NOMO-1 treated with dmso at 0.1 percent for 144 hours (cell line): ENCODE measurements at regions not wholly inside any gene's neighbourhood (a gene's known extent, or its start where the extent isn't known, plus 50 kb on each side); places are given as distances from the start of the nearest gene placed in this dataset.

Experiments
- DNase-seq: peaks from one replicate; lab custom pipeline; 2025; ENCODE audit not compliant: unreplicated experiment; lab: John Stamatoyannopoulos, UW

- DNase-seq = no peak
Observed at GRCh38 chr13:68190818-68191217, 960.7 kb upstream of the PCDH9 start.

DNA sequence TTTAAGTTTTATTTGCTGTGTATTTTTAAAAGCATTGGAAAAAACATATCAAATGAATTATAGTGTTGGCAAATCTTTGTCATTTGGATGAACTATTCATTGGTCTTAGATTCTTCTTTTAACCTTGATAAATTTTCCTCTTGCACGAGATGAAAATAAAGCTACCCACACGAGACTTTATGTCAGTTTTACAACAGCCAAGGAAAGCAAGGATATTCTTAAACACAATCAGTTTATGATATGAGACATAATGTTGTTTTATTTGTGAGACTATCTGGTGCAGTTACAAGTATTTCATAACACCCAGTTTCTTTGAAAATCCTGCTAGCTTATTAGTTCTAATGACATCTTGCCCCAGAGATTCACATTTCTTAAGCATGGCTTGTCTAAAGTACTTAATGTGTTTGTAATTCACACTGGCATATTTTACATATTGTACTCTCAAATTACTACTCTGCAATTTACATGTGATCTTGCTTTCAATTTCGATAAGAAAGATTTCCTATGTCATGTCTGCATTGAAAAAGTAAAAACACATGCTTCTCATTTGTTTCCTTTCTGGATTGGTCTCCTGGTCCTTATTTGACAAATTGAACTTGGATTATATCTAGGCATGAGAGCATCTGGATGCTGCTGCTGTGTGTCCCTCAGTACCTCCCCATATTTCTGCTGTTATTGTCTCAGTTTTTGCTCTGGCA is 955.5 kb upstream of the PCDH9 start:
- no peak for DNase-seq

DNA sequence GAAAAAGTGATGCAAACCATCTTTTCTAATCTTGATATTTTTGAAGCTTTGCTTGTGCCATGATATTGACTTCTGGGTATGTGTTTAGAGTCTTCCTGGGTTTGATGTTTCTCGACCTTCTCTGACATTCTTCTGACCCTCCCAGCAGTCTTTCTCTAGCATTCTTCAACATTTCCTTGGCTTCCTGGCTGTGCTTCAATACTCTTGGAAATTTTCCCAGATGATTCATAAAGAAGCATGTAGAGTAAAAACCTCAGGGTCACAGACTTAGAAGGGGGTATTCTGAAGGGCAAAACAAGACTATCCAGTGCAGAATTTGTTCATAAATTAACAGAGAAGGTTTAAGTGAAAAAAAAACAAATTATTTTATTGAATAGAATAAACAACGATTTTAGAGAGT is 946.3 kb upstream of the PCDH9 start:
- no peak for DNase-seq

GRCh38 chr13:68174893-68175292 is 944.8 kb upstream of the PCDH9 start:
- DNase-seq = no peak

GRCh38 chr13:68173111-68173510 is 943.0 kb upstream of the PCDH9 start:
- no peak for DNase-seq

DNA sequence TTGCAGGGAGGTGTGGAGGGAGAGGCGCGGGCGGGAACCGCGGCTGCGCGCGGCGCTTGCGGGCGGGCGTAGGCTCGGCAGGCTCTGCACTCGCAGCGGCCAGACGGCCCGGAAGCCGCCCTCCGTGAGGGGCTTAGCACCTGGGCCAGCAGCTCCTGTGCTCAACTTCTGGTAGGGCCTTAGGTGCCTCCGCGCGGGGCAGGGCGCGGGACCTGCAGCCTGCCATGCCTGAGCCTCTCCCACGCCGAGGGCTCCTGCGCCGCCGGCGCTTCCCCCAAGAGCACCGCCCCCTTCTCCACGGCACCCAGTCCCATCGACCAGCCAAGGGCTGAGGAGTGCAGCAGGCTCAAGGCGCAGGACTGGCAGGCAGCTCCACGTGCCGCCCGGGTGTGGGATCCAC is 940.8 kb upstream of the PCDH9 start:
- DNase-seq = no peak

DNA sequence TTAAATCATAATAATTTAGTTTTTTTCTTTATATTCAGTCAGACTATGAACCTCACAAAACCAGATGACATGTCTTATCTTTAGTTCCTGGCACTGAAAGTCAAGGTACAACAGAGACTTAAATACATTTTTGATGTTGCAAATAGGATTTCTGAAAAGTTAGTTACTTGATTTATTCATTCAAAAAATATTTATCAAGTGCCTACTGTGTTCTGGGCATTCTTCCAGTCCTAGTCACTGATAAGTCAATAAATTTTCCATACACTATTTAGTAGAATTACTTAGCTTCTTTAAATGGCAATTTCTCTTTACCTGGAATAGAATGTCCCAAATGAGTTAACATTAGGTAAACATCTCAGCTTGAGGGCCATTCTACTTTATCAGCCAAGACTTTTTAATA is 938.3 kb upstream of the PCDH9 start:
- DNase-seq = no peak

GRCh38 chr13:68160466-68160865 is 930.3 kb upstream of the PCDH9 start:
- DNase-seq = no peak

- DNase-seq = no peak
Observed at GRCh38 chr13:68152414-68152813, 922.3 kb upstream of the PCDH9 start.

DNA sequence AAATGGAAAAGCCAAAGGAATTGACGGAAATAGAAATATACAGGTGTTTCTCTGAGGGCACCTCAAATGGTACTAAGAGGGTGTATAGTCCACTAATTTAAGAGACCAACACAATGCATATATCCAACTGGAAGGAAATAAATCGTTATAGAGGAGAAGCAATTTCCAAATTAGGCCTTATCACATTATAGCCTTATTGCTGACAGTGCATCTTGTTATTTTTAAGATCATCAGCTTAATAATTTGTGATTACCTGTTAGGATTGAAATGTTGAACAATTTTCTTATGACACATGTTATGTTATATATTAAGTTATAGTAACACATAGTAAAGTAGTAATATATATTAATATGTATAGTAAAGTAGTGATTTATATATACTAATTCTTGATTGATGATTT is 915.7 kb upstream of the PCDH9 start:
- DNase-seq = no peak

DNA sequence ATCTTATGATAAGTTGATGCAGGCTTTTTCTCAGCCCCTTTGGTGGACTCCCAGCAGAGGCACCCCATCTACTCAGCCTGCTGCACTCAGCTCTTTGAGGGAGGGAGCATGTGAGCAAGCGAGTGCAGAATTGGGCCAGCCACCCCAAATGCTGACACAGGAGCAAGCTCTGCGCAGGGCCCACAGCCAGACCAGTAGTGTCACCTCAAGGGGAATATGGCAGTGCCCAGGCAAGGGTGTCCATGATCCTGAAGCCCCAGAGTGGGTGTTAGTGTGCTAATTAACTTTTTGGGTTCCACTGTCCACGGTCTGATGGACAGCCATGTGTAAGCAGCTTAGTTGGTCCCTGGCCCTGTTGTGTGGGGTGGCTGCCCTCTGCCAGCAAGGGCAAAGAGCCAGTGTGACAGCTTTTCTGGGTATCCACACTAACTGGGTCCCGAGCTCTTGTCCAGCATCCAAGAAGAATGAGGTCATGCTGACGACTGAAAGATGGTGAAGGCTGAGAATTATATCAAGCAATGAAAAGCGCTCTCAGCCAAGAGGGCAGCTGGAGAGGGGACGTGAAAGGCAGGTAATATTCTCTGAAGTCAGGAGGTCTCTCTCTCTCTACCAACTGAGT is 898.3 kb upstream of the PCDH9 start:
- DNase-seq = no peak

GRCh38 chr13:68125087-68125480 is 894.9 kb upstream of the PCDH9 start:
- DNase-seq = no peak

GRCh38 chr13:68124437-68125086 is 894.4 kb upstream of the PCDH9 start:
- no peak for DNase-seq

DNA sequence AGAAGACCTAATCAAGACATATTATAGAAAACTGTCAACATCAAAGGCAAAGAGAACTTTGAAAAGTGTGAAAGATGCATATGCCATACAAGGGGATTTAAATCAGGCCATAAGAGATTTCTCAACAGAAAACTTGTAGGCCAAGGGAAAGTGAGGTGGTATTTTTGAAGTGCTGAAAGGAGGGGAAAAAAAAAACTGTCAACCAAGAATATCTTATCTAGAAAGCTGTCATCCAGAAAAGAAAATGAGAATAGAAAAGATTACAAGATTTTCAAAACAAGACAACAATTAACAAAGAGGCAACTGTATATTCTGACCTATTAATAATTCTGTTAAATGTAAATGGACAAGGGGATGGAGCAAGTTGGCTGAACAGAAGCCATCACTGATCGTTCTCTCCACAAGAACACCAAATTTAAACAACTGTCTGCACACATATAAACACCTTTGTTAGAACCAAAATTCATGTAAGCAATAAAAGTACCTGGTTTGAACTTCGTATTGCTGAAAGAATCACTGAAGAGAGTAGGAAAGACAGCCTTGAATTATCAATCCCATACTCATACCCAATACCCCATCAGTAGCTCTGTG is 880.1 kb upstream of the PCDH9 start:
- DNase-seq = no peak

- DNase-seq = no peak
Observed at GRCh38 chr13:68107667-68108066, 877.5 kb upstream of the PCDH9 start.

- DNase-seq = no peak
Observed at GRCh38 chr13:68099631-68100030, 869.5 kb upstream of the PCDH9 start.

DNA sequence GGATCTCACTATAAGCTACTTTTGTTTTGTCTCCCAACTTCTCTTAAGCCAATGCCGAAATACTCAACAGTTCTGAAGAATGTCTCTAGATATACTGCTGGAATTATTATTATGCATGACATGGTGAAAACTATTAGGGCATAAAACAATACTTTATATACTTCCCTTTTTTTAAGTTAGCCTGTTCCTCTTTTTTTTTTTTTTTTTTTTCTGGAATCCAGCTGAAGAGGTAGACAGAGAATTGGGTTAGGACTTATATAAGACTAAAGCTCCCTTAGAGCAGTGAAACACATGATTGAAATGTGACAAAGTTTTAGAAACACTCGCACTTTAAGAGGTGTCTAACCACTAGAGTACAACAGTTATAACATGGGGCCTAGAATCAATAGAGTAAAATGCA is 850.9 kb upstream of the PCDH9 start:
- peak; percentile 10 for DNase-seq

GRCh38 chr13:68078874-68079273 is 848.7 kb upstream of the PCDH9 start:
- DNase-seq = no peak

DNA sequence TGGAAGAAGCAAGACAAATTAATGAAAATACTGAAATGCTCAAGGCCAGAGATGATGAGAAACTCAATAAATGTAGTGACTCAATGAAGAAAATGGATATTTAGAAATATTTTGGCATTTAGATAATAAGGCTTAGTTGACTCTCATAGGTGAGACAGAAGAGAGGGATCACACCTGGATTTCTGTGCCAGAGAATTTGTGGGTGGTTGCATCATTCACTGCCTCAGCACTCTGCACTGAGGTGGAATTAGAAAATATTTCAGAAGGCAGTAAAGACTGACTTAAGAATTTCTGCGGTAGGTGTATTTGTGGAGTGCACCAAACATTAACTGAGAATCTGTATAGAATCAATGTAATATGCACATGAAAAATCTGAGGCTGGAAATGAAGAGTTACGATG is 848.3 kb upstream of the PCDH9 start:
- DNase-seq = no peak

DNA sequence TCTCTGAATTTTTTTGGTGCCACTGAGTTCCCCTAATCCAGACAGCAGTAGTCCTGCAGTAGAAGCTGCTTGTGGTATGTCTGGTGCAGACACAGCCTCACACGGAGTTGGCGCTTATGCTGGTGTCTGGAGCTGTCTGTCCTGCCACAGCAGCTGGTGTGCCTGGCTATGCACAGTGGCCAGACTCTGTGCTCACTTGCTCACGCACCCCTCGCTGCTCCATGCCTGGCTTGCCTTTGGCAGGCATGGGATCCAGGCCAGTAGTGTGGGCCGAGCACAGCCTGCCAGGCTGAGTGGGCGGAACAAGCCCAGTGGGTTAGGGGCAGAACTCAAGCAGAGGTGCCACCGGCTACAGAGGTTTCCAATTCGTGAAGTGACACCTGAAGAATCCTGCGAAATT is 845.9 kb upstream of the PCDH9 start:
- no peak for DNase-seq

GRCh38 chr13:68066879-68067513 is 836.9 kb upstream of the PCDH9 start:
- no peak for DNase-seq
